ENCODE measurements at regions not wholly inside any gene's neighbourhood (a gene's known extent, or its start where the extent isn't known, plus 50 kb on each side); places are given as distances from the start of the nearest gene placed in this dataset.

GRCh38 chr18:70520867-70521266 is 232.0 kb downstream of the SOCS6 start:
- Histone ChIP-seq H3K4me1 (ENCODE audit: low read length) (no peaks in the 10 kb centered on the region), H2AFZ (ENCODE audit: low read length) (no peak overlapping the region), H3K9ac (ENCODE audit: low read length) (no peak overlapping the region), H4K20me1 (ENCODE audit: insufficient read depth, low read length) (no peaks in the 10 kb centered on the region), H3K36me3 (replicated peaks; ENCODE audit: insufficient read depth, low read length) (no peaks in the 10 kb centered on the region), H3K79me2 (ENCODE audit: low read length) (no peaks in the 10 kb centered on the region), H3K9me2 (replicated peaks; ENCODE audit: insufficient read depth, low read length) (no peaks in the 10 kb centered on the region), H3F3A (ENCODE audit: insufficient read depth, low read length) (no peaks in the 10 kb centered on the region), H3K4me3 (ENCODE audit: low read length) (no peak overlapping the region), H3K27me3 (replicated peaks; ENCODE audit: insufficient read depth, low read length) (no peaks in the 10 kb centered on the region), H3K9me3 (replicated peaks; ENCODE audit: insufficient read depth, low read length) (no peaks in the 10 kb centered on the region), H3K4me2 (ENCODE audit: low read depth, low read length) (no peak overlapping the region), H3K27ac (ENCODE audit: low read length) (no peak overlapping the region)
- no peak for DNase-seq
- TF ChIP-seq EZH2phosphoT487 (IDR thresholded peaks at IDR 0.05; ENCODE audit: low read length) = no peak
- TF ChIP-seq EZH2 (optimal IDR thresholded peaks at IDR 0.05; ENCODE audit: low read depth, low read length) = no peak
- no peak for TF ChIP-seq CTCF (IDR thresholded peaks at IDR 0.05; ENCODE audit: low read length)

GRCh38 chr18:70513502-70514171 is 224.8 kb downstream of the SOCS6 start:
- H3K9me3 ChIP-seq (replicated peaks; ENCODE audit: insufficient read depth, low read length) = no peaks in the 10 kb centered on the region
- H3K9ac ChIP-seq (ENCODE audit: low read length) = no peak overlapping the region
- no peaks in the 10 kb centered on the region for H3K36me3 ChIP-seq (replicated peaks; ENCODE audit: insufficient read depth, low read length)
- H3K9me2 ChIP-seq (replicated peaks; ENCODE audit: insufficient read depth, low read length) = no peaks in the 10 kb centered on the region
- H3K79me2 ChIP-seq (ENCODE audit: low read length) = no peaks in the 10 kb centered on the region
- no peaks in the 10 kb centered on the region for H4K20me1 ChIP-seq (ENCODE audit: insufficient read depth, low read length)
- no peak overlapping the region for H3K4me2 ChIP-seq (ENCODE audit: low read depth, low read length)
- H2AFZ ChIP-seq (ENCODE audit: low read length) = no peak overlapping the region
- H3F3A ChIP-seq (ENCODE audit: insufficient read depth, low read length) = no peaks in the 10 kb centered on the region
- no peaks in the 10 kb centered on the region for H3K27me3 ChIP-seq (replicated peaks; ENCODE audit: insufficient read depth, low read length)
- no peak for TF ChIP-seq EZH2phosphoT487 (IDR thresholded peaks at IDR 0.05; ENCODE audit: low read length)
- TF ChIP-seq CTCF (IDR thresholded peaks at IDR 0.05; ENCODE audit: low read length) = no peak
- no peak for TF ChIP-seq EZH2 (optimal IDR thresholded peaks at IDR 0.05; ENCODE audit: low read depth, low read length)
- DNase-seq = no peak
- no peak overlapping the region for H3K4me3 ChIP-seq (ENCODE audit: low read length)
- no peak overlapping the region for H3K27ac ChIP-seq (ENCODE audit: low read length)
- H3K4me1 ChIP-seq (ENCODE audit: low read length) = no peaks in the 10 kb centered on the region

GRCh38 chr18:70507970-70508369 is 219.1 kb downstream of the SOCS6 start:
- TF ChIP-seq EZH2phosphoT487 (IDR thresholded peaks at IDR 0.05; ENCODE audit: low read length) (no peak), EZH2 (optimal IDR thresholded peaks at IDR 0.05; ENCODE audit: low read depth, low read length) (no peak), CTCF (IDR thresholded peaks at IDR 0.05; ENCODE audit: low read length) (no peak)
- no peaks in the 10 kb centered on the region for H3K9me2 ChIP-seq (replicated peaks; ENCODE audit: insufficient read depth, low read length)
- no peaks in the 10 kb centered on the region for H4K20me1 ChIP-seq (ENCODE audit: insufficient read depth, low read length)
- H3K36me3 ChIP-seq (replicated peaks; ENCODE audit: insufficient read depth, low read length) = no peaks in the 10 kb centered on the region
- H3K9me3 ChIP-seq (replicated peaks; ENCODE audit: insufficient read depth, low read length) = no peaks in the 10 kb centered on the region
- no peaks in the 10 kb centered on the region for H3K27me3 ChIP-seq (replicated peaks; ENCODE audit: insufficient read depth, low read length)
- H3K4me3 ChIP-seq (ENCODE audit: low read length) = no peak overlapping the region
- DNase-seq = no peak
- no peaks in the 10 kb centered on the region for H3F3A ChIP-seq (ENCODE audit: insufficient read depth, low read length)
- no peak overlapping the region for H2AFZ ChIP-seq (ENCODE audit: low read length)
- H3K79me2 ChIP-seq (ENCODE audit: low read length) = no peaks in the 10 kb centered on the region
- H3K4me2 ChIP-seq (ENCODE audit: low read depth, low read length) = no peak overlapping the region
- no peak overlapping the region for H3K27ac ChIP-seq (ENCODE audit: low read length)
- H3K9ac ChIP-seq (ENCODE audit: low read length) = no peak overlapping the region
- no peaks in the 10 kb centered on the region for H3K4me1 ChIP-seq (ENCODE audit: low read length)
